SK-N-SH treated with all-trans-retinoic acid at 6 μM for 48 hours (cell line): ENCODE measurements at regions not wholly inside any gene's neighbourhood (a gene's known extent, or its start where the extent isn't known, plus 50 kb on each side); places are given as distances from the start of the nearest gene placed in this dataset.

Experiments used
- ATAC-seq: fragments of 200-7000 bp; cut with Tn5 transposase; 3 replicates; pipeline ENCODE4 v1.9.1; 2020; ENCODE audit warnings: mild to moderate bottlenecking, moderate library complexity
- ARNTL ChIP-seq: fragments of 450-650 bp; formaldehyde crosslinking; IDR thresholded peaks from 2 replicates; pipeline ENCODE4 v1.5.0; 2020; ENCODE audit warnings: low read depth, mild to moderate bottlenecking, moderate library complexity, borderline replicate concordance
- BACH2 ChIP-seq: fragments of 250-450 bp; sonication (Bioruptor Pico); IDR thresholded peaks from 2 replicates; pipeline ENCODE4 v1.9.0; 2021; ENCODE audit warnings: mild to moderate bottlenecking, borderline replicate concordance
- CSDC2 ChIP-seq: fragments of 250-450 bp; sonication (Bioruptor Pico); IDR thresholded peaks from 2 replicates; pipeline ENCODE4 v1.5.0; 2020; ENCODE audit warnings: mild to moderate bottlenecking, moderate library complexity
- ESRRG ChIP-seq: fragments of 250-450 bp; sonication (Bioruptor Pico); IDR thresholded peaks from 2 replicates; pipeline ENCODE4 v1.6.1; 2021; ENCODE audit warnings: mild to moderate bottlenecking
- GLIS3 ChIP-seq: fragments of 250-450 bp; sonication (Bioruptor Pico); IDR thresholded peaks from 2 replicates; pipeline ENCODE4 v1.5.0; 2020; ENCODE audit warnings: mild to moderate bottlenecking, moderate library complexity
- ISL1 ChIP-seq: fragments of 250-450 bp; sonication (Bioruptor Pico); IDR thresholded peaks from 2 replicates; pipeline ENCODE4 v2.1.2; 2022; ENCODE audit warnings: mild to moderate bottlenecking, moderate library complexity
- OSR1 ChIP-seq: fragments of 250-450 bp; sonication (Bioruptor Pico); IDR thresholded peaks from 2 replicates; pipeline ENCODE4 v1.8.0; 2022; ENCODE audit warnings: moderate library complexity, mild to moderate bottlenecking, inconsistent platforms
- PPARA ChIP-seq: fragments of 250-450 bp; sonication (Bioruptor Pico); IDR thresholded peaks from 2 replicates; pipeline ENCODE4 v1.5.0; 2020; ENCODE audit warnings: mild to moderate bottlenecking, borderline replicate concordance
- SNAI2 ChIP-seq: fragments of 250-450 bp; sonication (Bioruptor Pico); IDR thresholded peaks from 2 replicates; pipeline ENCODE4 v1.5.0; 2020; ENCODE audit warnings: mild to moderate bottlenecking, moderate library complexity
- TCF4 ChIP-seq: fragments of 250-450 bp; sonication (Bioruptor Pico); IDR thresholded peaks from 2 replicates; pipeline ENCODE4 v1.8.0; 2021; ENCODE audit warnings: mild to moderate bottlenecking, moderate library complexity, borderline replicate concordance
- TOX ChIP-seq: fragments of 250-450 bp; sonication (Bioruptor Pico); IDR thresholded peaks from 2 replicates; pipeline ENCODE4 v1.8.0; 2021; ENCODE audit warnings: mild to moderate bottlenecking, moderate library complexity, borderline replicate concordance
- ZC3H10 ChIP-seq: fragments of 250-450 bp; sonication (Bioruptor Pico); IDR thresholded peaks from 2 replicates; pipeline ENCODE4 v1.5.1; 2021; ENCODE audit warnings: mild to moderate bottlenecking, moderate library complexity
- ZFP3 ChIP-seq: fragments of 250-450 bp; sonication (Bioruptor Pico); IDR thresholded peaks from 2 replicates; pipeline ENCODE4 v1.5.0; 2020; ENCODE audit warnings: mild to moderate bottlenecking, moderate library complexity
- ZFP30 ChIP-seq: fragments of 450-650 bp; formaldehyde crosslinking; IDR thresholded peaks from 2 replicates; pipeline ENCODE4 v1.5.0; 2022; ENCODE audit warnings: mild to moderate bottlenecking, moderate library complexity
- ZNF565 ChIP-seq: fragments of 450-650 bp; formaldehyde crosslinking; conservative IDR thresholded peaks from 2 replicates; pipeline ENCODE4 v1.5.0; 2020; ENCODE audit warnings: low read depth, mild to moderate bottlenecking, moderate library complexity
- ZNF70 ChIP-seq: fragments of 450-650 bp; formaldehyde crosslinking; IDR thresholded peaks from 2 replicates; pipeline ENCODE4 v1.5.0; 2020; ENCODE audit warnings: mild to moderate bottlenecking, moderate library complexity
- ZNF8 ChIP-seq: fragments of 450-650 bp; formaldehyde crosslinking; IDR thresholded peaks from 2 replicates; pipeline ENCODE4 v1.5.0; 2020; ENCODE audit warnings: mild to moderate bottlenecking, moderate library complexity
- TF ChIP-seq, protein P1 (sequence below): fragments of 250-450 bp; sonication (Bioruptor Pico); IDR thresholded peaks from 2 replicates; pipeline ENCODE4 v1.8.0; 2020; ENCODE audit warnings: mild to moderate bottlenecking, moderate library complexity, borderline replicate concordance
- TF ChIP-seq, protein P2 (sequence below): fragments of 250-450 bp; sonication (Bioruptor Pico); IDR thresholded peaks from 2 replicates; pipeline ENCODE4 v1.5.1; 2020; ENCODE audit warnings: low read depth, mild to moderate bottlenecking, moderate library complexity
- TF ChIP-seq, protein P3 (sequence below): fragments of 250-450 bp; sonication (Bioruptor Pico); IDR thresholded peaks from 2 replicates; pipeline ENCODE4 v1.8.0; 2021; ENCODE audit warnings: low read depth, mild to moderate bottlenecking, moderate library complexity, borderline replicate concordance
- TF ChIP-seq, protein P4 (sequence below): fragments of 250-450 bp; sonication (Bioruptor Pico); IDR thresholded peaks from 2 replicates; pipeline ENCODE4 v1.5.1; 2021; ENCODE audit warnings: mild to moderate bottlenecking, moderate library complexity
- TF ChIP-seq, protein P5 (sequence below): fragments of 250-450 bp; sonication (Bioruptor Pico); IDR thresholded peaks from 2 replicates; pipeline ENCODE4 v1.5.0; 2020; ENCODE audit warnings: mild to moderate bottlenecking, moderate library complexity

DNA sequence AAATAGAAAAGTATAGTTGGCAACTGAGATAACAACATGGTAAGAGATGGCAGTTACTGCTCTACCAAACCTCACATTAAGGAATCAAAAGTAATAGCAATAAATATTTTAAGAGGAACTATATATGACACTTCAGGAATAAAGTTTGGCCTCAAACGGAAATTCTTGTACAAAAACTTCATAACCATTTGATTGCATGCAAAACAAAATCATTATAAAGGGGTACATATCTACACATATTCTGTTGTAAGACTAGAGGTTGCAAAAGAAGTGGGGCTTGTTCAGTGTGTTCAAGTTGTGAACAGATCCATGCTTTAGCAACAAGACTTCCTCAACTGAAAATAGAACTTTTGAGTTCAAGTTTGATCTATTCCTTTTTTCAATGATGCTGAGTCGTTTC is 133.5 kb upstream of the MIR17HG start:
- no peak for ATAC-seq
- TF ChIP-seq CSDC2 (CRISPR knock-in tag) (no peak), SNAI2 (CRISPR knock-in tag) (no peak), ZFP3 (CRISPR knock-in tag) (no peak), ZNF70 (CRISPR knock-in tag) (no peak), GLIS3 (no peak), ISL1 (CRISPR knock-in tag) (no peak), ZFP30 (no peak), PPARA (no peak), ZNF8 (CRISPR knock-in tag) (no peak), TOX (CRISPR knock-in tag) (no peak), ZNF565 (CRISPR knock-in tag) (no peak), ARNTL (CRISPR knock-in tag) (no peak), ESRRG (no peak), ZC3H10 (CRISPR knock-in tag) (no peak), OSR1 (no peak)
- TF ChIP-seq, protein P1, sequence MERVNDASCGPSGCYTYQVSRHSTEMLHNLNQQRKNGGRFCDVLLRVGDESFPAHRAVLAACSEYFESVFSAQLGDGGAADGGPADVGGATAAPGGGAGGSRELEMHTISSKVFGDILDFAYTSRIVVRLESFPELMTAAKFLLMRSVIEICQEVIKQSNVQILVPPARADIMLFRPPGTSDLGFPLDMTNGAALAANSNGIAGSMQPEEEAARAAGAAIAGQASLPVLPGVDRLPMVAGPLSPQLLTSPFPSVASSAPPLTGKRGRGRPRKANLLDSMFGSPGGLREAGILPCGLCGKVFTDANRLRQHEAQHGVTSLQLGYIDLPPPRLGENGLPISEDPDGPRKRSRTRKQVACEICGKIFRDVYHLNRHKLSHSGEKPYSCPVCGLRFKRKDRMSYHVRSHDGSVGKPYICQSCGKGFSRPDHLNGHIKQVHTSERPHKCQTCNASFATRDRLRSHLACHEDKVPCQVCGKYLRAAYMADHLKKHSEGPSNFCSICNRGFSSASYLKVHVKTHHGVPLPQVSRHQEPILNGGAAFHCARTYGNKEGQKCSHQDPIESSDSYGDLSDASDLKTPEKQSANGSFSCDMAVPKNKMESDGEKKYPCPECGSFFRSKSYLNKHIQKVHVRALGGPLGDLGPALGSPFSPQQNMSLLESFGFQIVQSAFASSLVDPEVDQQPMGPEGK (CRISPR knock-in tag) = no peak
- TF ChIP-seq, protein P2, sequence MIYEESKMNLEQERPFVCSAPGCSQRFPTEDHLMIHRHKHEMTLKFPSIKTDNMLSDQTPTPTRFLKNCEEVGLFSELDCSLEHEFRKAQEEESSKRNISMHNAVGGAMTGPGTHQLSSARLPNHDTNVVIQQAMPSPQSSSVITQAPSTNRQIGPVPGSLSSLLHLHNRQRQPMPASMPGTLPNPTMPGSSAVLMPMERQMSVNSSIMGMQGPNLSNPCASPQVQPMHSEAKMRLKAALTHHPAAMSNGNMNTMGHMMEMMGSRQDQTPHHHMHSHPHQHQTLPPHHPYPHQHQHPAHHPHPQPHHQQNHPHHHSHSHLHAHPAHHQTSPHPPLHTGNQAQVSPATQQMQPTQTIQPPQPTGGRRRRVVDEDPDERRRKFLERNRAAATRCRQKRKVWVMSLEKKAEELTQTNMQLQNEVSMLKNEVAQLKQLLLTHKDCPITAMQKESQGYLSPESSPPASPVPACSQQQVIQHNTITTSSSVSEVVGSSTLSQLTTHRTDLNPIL (CRISPR knock-in tag) = no peak
- TF ChIP-seq, protein P3, sequence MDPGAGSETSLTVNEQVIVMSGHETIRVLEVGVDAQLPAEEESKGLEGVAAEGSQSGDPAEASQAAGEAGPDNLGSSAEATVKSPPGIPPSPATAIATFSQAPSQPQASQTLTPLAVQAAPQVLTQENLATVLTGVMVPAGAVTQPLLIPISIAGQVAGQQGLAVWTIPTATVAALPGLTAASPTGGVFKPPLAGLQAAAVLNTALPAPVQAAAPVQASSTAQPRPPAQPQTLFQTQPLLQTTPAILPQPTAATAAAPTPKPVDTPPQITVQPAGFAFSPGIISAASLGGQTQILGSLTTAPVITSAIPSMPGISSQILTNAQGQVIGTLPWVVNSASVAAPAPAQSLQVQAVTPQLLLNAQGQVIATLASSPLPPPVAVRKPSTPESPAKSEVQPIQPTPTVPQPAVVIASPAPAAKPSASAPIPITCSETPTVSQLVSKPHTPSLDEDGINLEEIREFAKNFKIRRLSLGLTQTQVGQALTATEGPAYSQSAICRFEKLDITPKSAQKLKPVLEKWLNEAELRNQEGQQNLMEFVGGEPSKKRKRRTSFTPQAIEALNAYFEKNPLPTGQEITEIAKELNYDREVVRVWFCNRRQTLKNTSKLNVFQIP (CRISPR knock-in tag) = no peak
- TF ChIP-seq, protein P4, sequence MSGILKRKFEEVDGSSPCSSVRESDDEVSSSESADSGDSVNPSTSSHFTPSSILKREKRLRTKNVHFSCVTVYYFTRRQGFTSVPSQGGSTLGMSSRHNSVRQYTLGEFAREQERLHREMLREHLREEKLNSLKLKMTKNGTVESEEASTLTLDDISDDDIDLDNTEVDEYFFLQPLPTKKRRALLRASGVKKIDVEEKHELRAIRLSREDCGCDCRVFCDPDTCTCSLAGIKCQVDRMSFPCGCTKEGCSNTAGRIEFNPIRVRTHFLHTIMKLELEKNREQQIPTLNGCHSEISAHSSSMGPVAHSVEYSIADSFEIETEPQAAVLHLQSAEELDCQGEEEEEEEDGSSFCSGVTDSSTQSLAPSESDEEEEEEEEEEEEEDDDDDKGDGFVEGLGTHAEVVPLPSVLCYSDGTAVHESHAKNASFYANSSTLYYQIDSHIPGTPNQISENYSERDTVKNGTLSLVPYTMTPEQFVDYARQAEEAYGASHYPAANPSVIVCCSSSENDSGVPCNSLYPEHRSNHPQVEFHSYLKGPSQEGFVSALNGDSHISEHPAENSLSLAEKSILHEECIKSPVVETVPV (CRISPR knock-in tag) = no peak
- TF ChIP-seq, all 23 proteins: peak for 0

DNA sequence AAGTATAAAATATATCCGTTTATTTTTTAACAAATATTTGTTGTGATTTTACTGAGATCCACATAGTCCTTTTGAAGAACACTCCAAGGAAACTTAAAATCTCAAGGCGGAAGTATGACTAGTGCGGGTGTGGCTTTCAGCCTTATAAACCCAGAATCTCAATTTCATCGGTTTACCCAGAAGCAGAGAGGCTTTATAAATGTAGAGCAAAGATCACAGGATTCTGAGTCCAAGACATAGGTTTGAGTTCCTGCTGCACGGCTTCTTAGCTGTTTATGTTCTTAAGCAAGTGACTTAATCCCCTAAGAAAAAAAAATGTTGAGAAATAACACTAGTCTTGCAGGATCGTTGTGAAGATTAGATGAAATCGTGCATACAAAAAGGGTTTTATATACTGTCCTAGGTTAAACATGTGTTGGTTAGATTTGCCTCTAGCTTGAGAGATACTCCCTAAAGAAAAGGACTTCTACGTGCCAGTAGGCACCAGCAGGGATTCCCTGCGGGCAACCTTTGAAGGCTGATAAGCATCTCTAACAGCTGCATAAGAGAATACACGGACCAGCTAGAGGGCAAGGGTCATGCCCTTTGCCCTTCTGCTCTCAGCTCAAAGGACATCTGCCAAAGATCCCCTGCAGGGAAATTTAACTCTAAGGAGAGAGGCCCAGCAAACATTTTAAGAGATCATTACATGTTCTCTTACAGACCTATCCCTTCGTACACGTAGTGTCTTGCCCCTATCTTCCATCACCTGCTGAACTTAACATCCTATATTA is 130.4 kb upstream of the MIR17HG start:
- TF ChIP-seq, protein P1 (CRISPR knock-in tag) = no peak
- TF ChIP-seq CSDC2 (CRISPR knock-in tag) = no peak
- TF ChIP-seq, protein P5, sequence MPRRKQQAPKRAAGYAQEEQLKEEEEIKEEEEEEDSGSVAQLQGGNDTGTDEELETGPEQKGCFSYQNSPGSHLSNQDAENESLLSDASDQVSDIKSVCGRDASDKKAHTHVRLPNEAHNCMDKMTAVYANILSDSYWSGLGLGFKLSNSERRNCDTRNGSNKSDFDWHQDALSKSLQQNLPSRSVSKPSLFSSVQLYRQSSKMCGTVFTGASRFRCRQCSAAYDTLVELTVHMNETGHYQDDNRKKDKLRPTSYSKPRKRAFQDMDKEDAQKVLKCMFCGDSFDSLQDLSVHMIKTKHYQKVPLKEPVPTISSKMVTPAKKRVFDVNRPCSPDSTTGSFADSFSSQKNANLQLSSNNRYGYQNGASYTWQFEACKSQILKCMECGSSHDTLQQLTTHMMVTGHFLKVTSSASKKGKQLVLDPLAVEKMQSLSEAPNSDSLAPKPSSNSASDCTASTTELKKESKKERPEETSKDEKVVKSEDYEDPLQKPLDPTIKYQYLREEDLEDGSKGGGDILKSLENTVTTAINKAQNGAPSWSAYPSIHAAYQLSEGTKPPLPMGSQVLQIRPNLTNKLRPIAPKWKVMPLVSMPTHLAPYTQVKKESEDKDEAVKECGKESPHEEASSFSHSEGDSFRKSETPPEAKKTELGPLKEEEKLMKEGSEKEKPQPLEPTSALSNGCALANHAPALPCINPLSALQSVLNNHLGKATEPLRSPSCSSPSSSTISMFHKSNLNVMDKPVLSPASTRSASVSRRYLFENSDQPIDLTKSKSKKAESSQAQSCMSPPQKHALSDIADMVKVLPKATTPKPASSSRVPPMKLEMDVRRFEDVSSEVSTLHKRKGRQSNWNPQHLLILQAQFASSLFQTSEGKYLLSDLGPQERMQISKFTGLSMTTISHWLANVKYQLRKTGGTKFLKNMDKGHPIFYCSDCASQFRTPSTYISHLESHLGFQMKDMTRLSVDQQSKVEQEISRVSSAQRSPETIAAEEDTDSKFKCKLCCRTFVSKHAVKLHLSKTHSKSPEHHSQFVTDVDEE (CRISPR knock-in tag) = no peak
- no peak for TF ChIP-seq ARNTL (CRISPR knock-in tag)
- TF ChIP-seq, protein P2 (CRISPR knock-in tag) = no peak
- TF ChIP-seq BACH2 (CRISPR knock-in tag) = no peak
- TF ChIP-seq ZNF8 (CRISPR knock-in tag) = no peak
- TF ChIP-seq ZC3H10 (CRISPR knock-in tag) = no peak
- TF ChIP-seq TCF4 (CRISPR knock-in tag) = no peak
- no peak for ATAC-seq
